Testis (tissue), 2 donors: ENCODE measurements at regions not wholly inside any gene's neighbourhood (a gene's known extent, or its start where the extent isn't known, plus 50 kb on each side); places are given as distances from the start of the nearest gene placed in this dataset.

Experiments
- POLR2A ChIP-seq: fragments of 450-650 bp; IDR thresholded peaks from one replicate; pipeline ENCODE4 v1.6.1; 2017; ENCODE audit warnings: antibody characterized with exemption, mild to moderate bottlenecking, moderate library complexity
- TF ChIP-seq, protein P1 (sequence below), 3 experiments: fragments of 450-650 bp in 2 of 3; fragments of 200-600 bp in 1 of 3; sonication (generic) in 1 of 3; IDR thresholded peaks; one replicate each; pipeline ENCODE4 v1.5.1; 2016 to 2019; ENCODE audit warnings: antibody characterized with exemption in 3 of 3, mild to moderate bottlenecking in 2 of 3, moderate library complexity in 1 of 3

DNA sequence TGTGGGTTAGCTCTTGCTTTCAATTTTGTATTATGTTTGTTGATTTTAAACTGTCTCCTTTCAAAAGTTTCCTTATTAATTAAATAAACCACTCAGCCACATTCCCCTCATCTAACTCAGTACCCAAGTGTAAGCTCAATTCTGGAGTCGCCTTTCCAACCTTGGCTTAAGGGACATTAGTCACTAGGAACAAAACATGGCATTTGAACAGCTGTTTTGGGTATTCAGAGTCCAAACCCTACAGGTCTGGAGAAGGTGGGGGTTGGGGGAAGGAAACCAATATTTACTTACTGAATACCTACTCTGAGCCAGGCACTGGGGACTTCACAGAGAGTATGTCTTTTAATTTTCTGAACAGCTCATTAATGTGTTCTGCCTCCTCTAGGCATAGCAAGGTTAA, 117.2 kb upstream of the JUN start:
- TF ChIP-seq, protein P1, sequence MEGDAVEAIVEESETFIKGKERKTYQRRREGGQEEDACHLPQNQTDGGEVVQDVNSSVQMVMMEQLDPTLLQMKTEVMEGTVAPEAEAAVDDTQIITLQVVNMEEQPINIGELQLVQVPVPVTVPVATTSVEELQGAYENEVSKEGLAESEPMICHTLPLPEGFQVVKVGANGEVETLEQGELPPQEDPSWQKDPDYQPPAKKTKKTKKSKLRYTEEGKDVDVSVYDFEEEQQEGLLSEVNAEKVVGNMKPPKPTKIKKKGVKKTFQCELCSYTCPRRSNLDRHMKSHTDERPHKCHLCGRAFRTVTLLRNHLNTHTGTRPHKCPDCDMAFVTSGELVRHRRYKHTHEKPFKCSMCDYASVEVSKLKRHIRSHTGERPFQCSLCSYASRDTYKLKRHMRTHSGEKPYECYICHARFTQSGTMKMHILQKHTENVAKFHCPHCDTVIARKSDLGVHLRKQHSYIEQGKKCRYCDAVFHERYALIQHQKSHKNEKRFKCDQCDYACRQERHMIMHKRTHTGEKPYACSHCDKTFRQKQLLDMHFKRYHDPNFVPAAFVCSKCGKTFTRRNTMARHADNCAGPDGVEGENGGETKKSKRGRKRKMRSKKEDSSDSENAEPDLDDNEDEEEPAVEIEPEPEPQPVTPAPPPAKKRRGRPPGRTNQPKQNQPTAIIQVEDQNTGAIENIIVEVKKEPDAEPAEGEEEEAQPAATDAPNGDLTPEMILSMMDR (IDR thresholded peaks at IDR 0.05): no peak
- TF ChIP-seq POLR2A: no peak
